D721Med (cell line): ENCODE measurements at regions not wholly inside any gene's neighbourhood (a gene's known extent, or its start where the extent isn't known, plus 50 kb on each side); places are given as distances from the start of the nearest gene placed in this dataset.

Experiments used
- DNase-seq: peaks from one replicate; pipeline ENCODE4 v3.0.0; 2011; ENCODE audit warnings: low spot score; ENCODE audit not compliant: insufficient read length
- FAIRE-seq: peaks from 2 replicates; lab custom pipeline; 2011; peaks lifted over from hg19 to GRCh38; lab: Jason Lieb, UNC
- CTCF ChIP-seq: IDR thresholded peaks from 2 replicates; pipeline ENCODE4 v1.5.1; 2012; ENCODE audit warnings: mild to moderate bottlenecking, control low read depth; ENCODE audit not compliant: insufficient read depth; ENCODE audit errors: missing control alignments

GRCh38 chr6:14305624-14306023 lies 188.1 kb downstream of the CD83 start:
- DNase-seq = no peak
- no peak for TF ChIP-seq CTCF
- no peak for FAIRE-seq

GRCh38 chr6:14306151-14306906 lies 188.8 kb downstream of the CD83 start:
- TF ChIP-seq CTCF = no peak
- no peak for DNase-seq
- FAIRE-seq = no peak

GRCh38 chr6:14309516-14309915 lies 191.9 kb downstream of the CD83 start:
- no peak for TF ChIP-seq CTCF
- FAIRE-seq (no peak), DNase-seq (no peak)

GRCh38 chr6:14309951-14310445 lies 192.4 kb downstream of the CD83 start:
- DNase-seq (no peak), FAIRE-seq (peak; percentile 82)
- no peak for TF ChIP-seq CTCF

GRCh38 chr6:14310960-14311359 lies 193.4 kb downstream of the CD83 start:
- TF ChIP-seq CTCF = no peak
- no peak for FAIRE-seq
- no peak for DNase-seq

- DNase-seq (no peak), FAIRE-seq (peak; percentile 25)
- no peak for TF ChIP-seq CTCF
These were observed 195.0 kb downstream of the CD83 start for GRCh38 chr6:14312587-14312986.

GRCh38 chr6:14313248-14313647 lies 195.7 kb downstream of the CD83 start:
- TF ChIP-seq CTCF = no peak
- FAIRE-seq (no peak), DNase-seq (no peak)
